HCT116 (cell line): ENCODE measurements at regions not wholly inside any gene's neighbourhood (a gene's known extent, or its start where the extent isn't known, plus 50 kb on each side); places are given as distances from the start of the nearest gene placed in this dataset.

Experiments
- ATAC-seq: fragments of 200-7000 bp; cut with Tn5 transposase; 2 replicates; pipeline ENCODE4 v1.9.1; 2020; ENCODE audit warnings: mild to moderate bottlenecking, moderate library complexity
- BruUV-seq: library from RNA; stranded (reverse); fragments of 400-500 nt; replicated peaks from 2 replicates; lab custom pipeline; 2021; lab: Mats Ljungman, UMichigan
- CTCF ChIA-PET: fragments of 300-600 bp; sonication (Branson Sonifier 250); formaldehyde crosslinking; loops from one replicate; lab custom pipeline; 2021; ENCODE audit warnings: antibody characterized with exemption; lab: Charles Lee
- POLR2A ChIA-PET: fragments of 300-600, 350-600 bp; sonication (Branson Sonifier 250); formaldehyde crosslinking; loops from one replicate; lab custom pipeline; 2021; ENCODE audit warnings: antibody characterized with exemption; lab: Charles Lee
- RAD21 ChIA-PET, 2 experiments: fragments of 300-600 bp; sonication (Branson Sonifier 250); formaldehyde crosslinking; loops; one replicate each; lab custom pipeline; 2023; ENCODE audit warnings: low total read pairs in 2 of 2; ENCODE audit not compliant: uncharacterized antibody in 2 of 2, unreplicated experiment in 2 of 2, low non-redundant PET in 1 of 2; lab: Charles Lee
- DNase-seq: peaks from one replicate; pipeline ENCODE4 v3.0.0-alpha.2; 2010; ENCODE audit warnings: low read depth, low spot score
- H2AFZ ChIP-seq: fragments of 200-600 bp; shearing (Covaris generic), sonication (generic); 2 replicates; pipeline ENCODE4 v1.6.1; 2017; ENCODE audit warnings: low read depth, mixed run types, mixed read lengths, antibody characterized with exemption, low read length; ENCODE audit not compliant: poor library complexity, severe bottlenecking
- H3K27ac ChIP-seq: 2 replicates; pipeline ENCODE4 v1.5.1; 2012; ENCODE audit warnings: low read depth, low read length
- H3K27me3 ChIP-seq: fragments of 200-600 bp; sonication (generic); 2 replicates; pipeline ENCODE4 v1.6.1; 2016; ENCODE audit warnings: mixed run types, low read length, mixed read lengths; ENCODE audit not compliant: insufficient read depth
- H3K36me3 ChIP-seq, 2 experiments: fragments of 200-500 bp in 1 of 2; fragments of 200-600 bp in 1 of 2; sonication (Bioruptor generic) in 1 of 2; sonication (generic) in 1 of 2; 2 replicates each; pipeline versions ENCODE4 v1.5.1 to v1.6.1; 2014 to 2016; ENCODE audit warnings: low read length in 2 of 2, inconsistent platforms in 1 of 2, mixed read lengths in 1 of 2, mixed run types in 1 of 2; ENCODE audit not compliant: insufficient read depth in 2 of 2, control insufficient read depth in 1 of 2
- H3K4me1 ChIP-seq, 2 experiments: fragments of 200-600 bp in 1 of 2; sonication (generic) in 1 of 2; 2 replicates each; pipeline versions ENCODE4 v1.5.1 to v1.6.1; 2012 to 2017; ENCODE audit warnings: low read length in 2 of 2, inconsistent platforms in 1 of 2, mild to moderate bottlenecking in 1 of 2, mixed read lengths in 1 of 2, mixed run types in 1 of 2, moderate library complexity in 1 of 2; ENCODE audit not compliant: insufficient read depth in 2 of 2, control insufficient read depth in 1 of 2
- H3K4me2 ChIP-seq: fragments of 200-600 bp; sonication (generic); 2 replicates; pipeline ENCODE4 v1.6.1; 2017; ENCODE audit warnings: mixed run types, low read length, mixed read lengths
- H3K4me3 ChIP-seq, 2 experiments: fragments of 200-600 bp in 1 of 2; sonication (generic) in 1 of 2; replicated peaks in 1 of 2; 2 replicates each; pipeline ENCODE4 v1.5.1; 2011 to 2016; ENCODE audit warnings: low read length in 2 of 2, control low read depth in 1 of 2, low read depth in 1 of 2, mild to moderate bottlenecking in 1 of 2, mixed read lengths in 1 of 2, mixed run types in 1 of 2
- H3K79me2 ChIP-seq: fragments of 200-600 bp; sonication (generic); 2 replicates; pipeline ENCODE4 v1.6.1; 2017; ENCODE audit warnings: mild to moderate bottlenecking, mixed run types, low read length, moderate library complexity, mixed read lengths; ENCODE audit not compliant: insufficient read depth
- H3K9ac ChIP-seq: fragments of 200-600 bp; sonication (generic); 2 replicates; pipeline ENCODE4 v1.6.1; 2016; ENCODE audit warnings: low read length, mixed read lengths
- H3K9me2 ChIP-seq: fragments of 200-600 bp; sonication (generic), shearing (Covaris generic); 2 replicates; pipeline ENCODE4 v1.6.1; 2017; ENCODE audit warnings: mixed run types, mild to moderate bottlenecking, moderate library complexity; ENCODE audit not compliant: insufficient read depth
- H3K9me3 ChIP-seq, 2 experiments: fragments of 200-500 bp in 1 of 2; fragments of 200-600 bp in 1 of 2; sonication (Bioruptor generic) in 1 of 2; sonication (generic) in 1 of 2; 2 replicates each; pipeline ENCODE4 v1.6.1; 2014 to 2017; ENCODE audit warnings: low read length in 2 of 2, mixed read lengths in 2 of 2, inconsistent platforms in 1 of 2, low read depth in 1 of 2, mild to moderate bottlenecking in 1 of 2, mixed run types in 1 of 2, moderate library complexity in 1 of 2; ENCODE audit not compliant: control insufficient read depth in 1 of 2, insufficient read depth in 1 of 2
- H4K20me1 ChIP-seq: fragments of 200-600 bp; sonication (generic), shearing (Covaris generic); 2 replicates; pipeline ENCODE4 v1.6.1; 2017; ENCODE audit warnings: mixed run types, mild to moderate bottlenecking, moderate library complexity; ENCODE audit not compliant: insufficient read depth
- ATF3 ChIP-seq: IDR thresholded peaks from 2 replicates; pipeline ENCODE4 v1.6.1; 2012
- CBX3 ChIP-seq: IDR thresholded peaks from 2 replicates; pipeline ENCODE4 v1.6.1; 2012; ENCODE audit warnings: low read depth
- CEBPB ChIP-seq: IDR thresholded peaks from 2 replicates; pipeline ENCODE4 v1.6.1; 2012; ENCODE audit warnings: low read depth
- CTCF ChIP-seq, 3 experiments: fragments of 200-600 bp in 1 of 3; sonication (generic) in 1 of 3; IDR thresholded peaks in 2 of 3; conservative IDR thresholded peaks in 1 of 3; 2 replicates each; pipeline ENCODE4 v1.5.1; 2012 to 2017; ENCODE audit warnings: low read depth in 2 of 3, low read length in 2 of 3, antibody characterized with exemption in 1 of 3, borderline replicate concordance in 1 of 3, control low read depth in 1 of 3, mild to moderate bottlenecking in 1 of 3, mixed read lengths in 1 of 3, mixed run types in 1 of 3, moderate library complexity in 1 of 3; ENCODE audit not compliant: insufficient read depth in 1 of 3
- ELF1 ChIP-seq: IDR thresholded peaks from 2 replicates; pipeline ENCODE4 v1.6.1; 2012; ENCODE audit warnings: low read depth, borderline replicate concordance
- JUND ChIP-seq: IDR thresholded peaks from 2 replicates; pipeline ENCODE4 v1.6.1; 2012
- POLR2AphosphoS5 ChIP-seq: IDR thresholded peaks from 2 replicates; pipeline ENCODE4 v1.6.1; 2011; ENCODE audit warnings: mild to moderate bottlenecking, low read depth, low read length, moderate library complexity
- RAD21 ChIP-seq: IDR thresholded peaks from 2 replicates; pipeline ENCODE4 v1.6.1; 2012; ENCODE audit warnings: low read depth, mild to moderate bottlenecking
- REST ChIP-seq: IDR thresholded peaks from 2 replicates; pipeline ENCODE4 v1.6.1; 2012; ENCODE audit warnings: low read depth
- SP1 ChIP-seq: IDR thresholded peaks from 2 replicates; pipeline ENCODE4 v1.6.1; 2012; ENCODE audit warnings: low read depth
- SRF ChIP-seq: IDR thresholded peaks from 2 replicates; pipeline ENCODE4 v1.6.1; 2012; ENCODE audit warnings: low read depth
- ZNF274 ChIP-seq: fragments of 200-500 bp; sonication (Bioruptor generic); IDR thresholded peaks from 2 replicates; pipeline ENCODE4 v1.6.1; 2014; ENCODE audit warnings: mild to moderate bottlenecking, low read depth, low read length, inconsistent platforms
- intact Hi-C: fragments of 100-400 bp; cut with micrococcal nuclease; formaldehyde crosslinking; loops from 2 replicates; pipeline ENCODE4 v1.10.0; 2022

DNA sequence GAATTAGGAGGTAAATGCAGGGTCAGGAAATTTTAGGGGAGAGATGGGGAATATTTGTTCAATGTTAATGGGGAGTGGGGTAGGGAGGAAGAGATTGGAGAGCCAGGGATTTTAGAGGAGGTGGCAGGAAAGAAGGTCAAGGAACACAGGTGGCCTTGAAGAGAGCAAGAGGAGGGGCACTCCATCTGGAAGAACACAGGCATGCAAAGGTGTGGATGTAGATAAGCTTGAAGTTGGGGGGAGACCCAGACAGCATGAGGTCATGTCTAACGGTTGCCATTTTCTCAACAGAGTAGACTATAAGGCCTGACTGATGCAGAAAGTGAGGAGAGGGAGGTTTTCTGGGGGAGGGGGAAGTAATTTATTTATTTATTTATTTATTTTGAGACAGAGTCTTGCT, 77.5 kb downstream of the MAIP1 start:
- ChIA-PET POLR2A (no interaction called here), CTCF (no interaction called here), RAD21 (no interaction called here)
- H3K27me3 ChIP-seq, result no peaks in the 10 kb centered on the region
- no peak overlapping the region for H3K9ac ChIP-seq
- H3K36me3 ChIP-seq, result no peaks in the 10 kb centered on the region
- no peak overlapping the region for H3K4me2 ChIP-seq
- no peak overlapping the region for H2AFZ ChIP-seq
- no peaks in the 10 kb centered on the region for H3K79me2 ChIP-seq
- no peak overlapping the region for H3K4me3 ChIP-seq
- no TSS peak for BruUV-seq
- H3K9me2 ChIP-seq, result no peaks in the 10 kb centered on the region
- H3K4me1 ChIP-seq, result no peaks in the 10 kb centered on the region
- no peak for ATAC-seq
- intact Hi-C loops, result no loop called here
- no peaks in the 10 kb centered on the region for H3K9me3 ChIP-seq
- H4K20me1 ChIP-seq, result no peaks in the 10 kb centered on the region
- DNase-seq, result no peak
- TF ChIP-seq REST (no peak), CBX3 (no peak)
- H3K27ac ChIP-seq, result no peak overlapping the region

GRCh38 chr2:200033929-200034328, 78.5 kb downstream of the MAIP1 start:
- Histone ChIP-seq H3K9ac (no peak overlapping the region), H2AFZ (no peak overlapping the region), H3K9me2 (no peaks in the 10 kb centered on the region), H3K4me3 (no peak overlapping the region), H3K36me3 (no peaks in the 10 kb centered on the region), H4K20me1 (no peaks in the 10 kb centered on the region), H3K27me3 (no peaks in the 10 kb centered on the region), H3K79me2 (no peaks in the 10 kb centered on the region), H3K27ac (no peak overlapping the region), H3K4me1 (no peaks in the 10 kb centered on the region), H3K9me3 (no peaks in the 10 kb centered on the region), H3K4me2 (no peak overlapping the region)
- ATAC-seq (no peak), DNase-seq (no peak)
- BruUV-seq, result no TSS peak
- RAD21 ChIA-PET, result no interaction called here
- intact Hi-C loops, result no loop called here
- POLR2A ChIA-PET, result no interaction called here
- CTCF ChIA-PET, result no interaction called here
- no peak for TF ChIP-seq SRF
- TF ChIP-seq POLR2AphosphoS5, result no peak
- TF ChIP-seq REST, result no peak
- no peak for TF ChIP-seq ATF3
- TF ChIP-seq CBX3, result no peak
- no peak for TF ChIP-seq ELF1
- no peak for TF ChIP-seq CEBPB
- no peak for TF ChIP-seq RAD21
- TF ChIP-seq ZNF274, result no peak
- TF ChIP-seq JUND, result no peak
- no peak for TF ChIP-seq CTCF (IDR thresholded peaks at IDR 0.05 in 2 of 3, conservative IDR thresholded peaks at IDR 0.05 in 1 of 3; ENCODE audit: borderline replicate concordance in 1 of 3, insufficient read depth in 1 of 3, low read depth in 2 of 3, low read length in 2 of 3)
- no peak for TF ChIP-seq SP1
